GM21423 (cell line): ENCODE measurements at regions not wholly inside any gene's neighbourhood (a gene's known extent, or its start where the extent isn't known, plus 50 kb on each side); places are given as distances from the start of the nearest gene placed in this dataset.
"Not testable (repeated sequence)": the region's sequence is repeated elsewhere in the genome, so short reads cannot be mapped to it uniquely, and the experiment has no call there.

Experiments used
- ATAC-seq: cut with Tn5 transposase; IDR thresholded peaks from one replicate; pipeline ENCODE4 v1.9.1; 2021; ENCODE audit warnings: mild to moderate bottlenecking, moderate library complexity; ENCODE audit not compliant: unreplicated experiment

GRCh38 chr6:14765721-14766390 lies 480.0 kb upstream of the JARID2 start:
- no peak for ATAC-seq

- ATAC-seq: no peak
These were observed 479.4 kb upstream of the JARID2 start for GRCh38 chr6:14766391-14766994.

DNA sequence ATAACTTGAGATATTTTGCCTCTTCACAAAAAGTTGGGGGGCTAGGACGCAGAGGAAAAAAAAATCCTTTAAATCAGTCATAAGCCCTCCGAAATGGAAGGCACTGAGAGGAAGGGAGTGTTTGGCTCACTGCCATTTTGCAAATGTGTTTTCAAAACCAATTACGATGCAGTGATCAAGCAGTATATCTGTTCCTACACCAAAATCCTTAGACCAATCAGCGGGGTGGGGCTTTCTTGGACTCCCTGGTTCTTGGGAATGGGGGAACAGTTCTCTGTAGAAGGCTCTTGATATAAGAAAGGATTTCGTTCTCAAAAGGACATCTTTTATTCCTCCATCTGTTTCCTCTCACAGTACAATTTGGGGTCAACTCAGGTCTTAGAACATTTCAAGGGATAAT lies 478.6 kb upstream of the JARID2 start:
- ATAC-seq: no peak

GRCh38 chr6:14770040-14770439 lies 475.8 kb upstream of the JARID2 start:
- ATAC-seq: no peak

GRCh38 chr6:14770572-14770971 lies 475.3 kb upstream of the JARID2 start:
- ATAC-seq: no peak

- ATAC-seq: no peak
These were observed 474.9 kb upstream of the JARID2 start for GRCh38 chr6:14771016-14771415.

- ATAC-seq: no peak
These were observed 473.7 kb upstream of the JARID2 start for GRCh38 chr6:14772188-14772587.

DNA sequence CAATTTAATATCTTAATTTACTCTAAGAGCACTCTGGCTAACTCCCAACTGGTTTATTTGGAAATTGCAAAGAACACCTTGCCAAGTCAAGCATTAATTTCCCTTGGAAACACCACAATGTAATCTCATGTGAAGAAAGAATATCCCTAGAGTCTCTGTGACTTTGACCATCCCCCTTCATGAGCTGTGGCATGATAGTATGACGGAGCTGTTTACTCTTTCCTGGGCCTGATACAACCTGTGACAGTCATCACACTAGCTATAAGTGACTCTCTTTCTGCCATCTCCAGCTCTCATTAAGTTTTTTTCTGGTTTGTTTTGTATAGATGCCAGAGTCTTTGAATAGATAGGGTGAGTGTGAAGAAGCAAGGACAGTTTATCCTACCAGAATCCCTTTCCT lies 470.3 kb upstream of the JARID2 start:
- no peak for ATAC-seq

- no peak for ATAC-seq
These were observed 469.6 kb upstream of the JARID2 start for GRCh38 chr6:14776307-14776706.

GRCh38 chr6:14781772-14782525 lies 463.9 kb upstream of the JARID2 start:
- no peak for ATAC-seq

DNA sequence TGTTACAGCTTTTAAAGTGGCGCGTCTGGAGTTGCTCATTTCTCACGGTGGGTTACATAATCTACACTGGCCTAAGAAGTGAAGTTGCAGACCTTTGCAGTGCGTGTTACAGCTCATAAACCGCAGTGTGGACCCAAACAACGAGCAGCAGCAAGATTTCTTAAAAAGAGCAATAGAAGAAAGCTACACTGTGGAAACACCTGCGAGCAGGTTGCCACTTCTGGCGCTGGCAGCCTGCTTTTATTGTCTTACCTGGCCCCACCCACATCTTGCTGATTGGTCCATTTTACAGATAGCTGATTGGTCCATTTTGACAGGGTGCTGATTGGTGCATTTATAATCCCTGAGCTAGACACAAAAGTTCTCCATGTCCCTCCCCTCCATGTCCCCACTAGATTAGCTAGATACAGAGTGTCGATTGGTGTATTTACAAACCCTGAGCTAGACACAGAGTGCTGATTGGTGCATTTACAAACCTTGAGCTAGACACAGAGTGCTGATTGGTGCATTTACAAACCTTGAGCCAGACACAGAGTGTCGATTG lies 462.9 kb upstream of the JARID2 start:
- not testable (repeated sequence) for ATAC-seq

GRCh38 chr6:14783594-14783993 lies 462.3 kb upstream of the JARID2 start:
- no peak for ATAC-seq

DNA sequence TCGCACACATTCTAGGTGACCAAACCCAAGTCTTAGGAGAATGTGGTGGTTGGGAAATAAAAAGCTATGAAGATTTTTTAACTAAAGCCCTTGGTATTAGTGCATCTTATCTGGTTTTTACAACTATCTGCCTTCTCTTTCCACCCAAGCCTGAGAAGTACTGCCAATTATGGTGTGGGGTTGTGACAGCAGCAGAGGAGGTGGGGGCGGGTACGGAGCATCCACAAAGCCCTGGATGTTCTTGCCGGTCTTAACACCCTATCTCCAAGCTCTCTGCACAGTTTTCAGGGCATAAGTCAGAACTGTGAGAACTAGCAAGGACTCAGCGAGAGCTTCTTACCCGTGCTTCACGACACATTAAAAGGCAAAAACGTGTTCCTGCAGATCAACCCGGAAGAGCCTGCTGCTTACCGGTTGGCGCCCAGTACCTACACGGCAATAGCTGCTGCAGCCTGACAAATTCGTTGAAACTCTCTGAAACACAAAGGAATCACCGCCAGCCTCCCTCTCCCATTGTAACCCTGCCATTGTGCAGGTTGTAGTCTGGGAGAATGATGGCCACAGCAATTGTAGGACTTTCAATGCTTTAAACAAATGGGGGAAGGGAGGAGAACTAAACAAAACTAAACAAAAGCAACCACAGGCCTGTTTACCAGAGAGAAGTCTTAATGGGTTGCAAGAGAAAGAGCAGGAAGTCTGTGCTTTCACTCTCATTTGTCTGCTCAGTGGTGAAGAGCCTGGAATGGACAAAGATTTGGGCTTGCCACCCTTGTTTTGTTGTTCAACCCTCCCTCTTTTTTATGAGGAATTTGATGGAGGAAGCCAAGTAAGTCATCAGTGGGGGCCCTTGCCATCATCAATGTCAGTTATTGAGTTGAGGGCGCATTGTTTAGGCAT lies 461.0 kb upstream of the JARID2 start:
- ATAC-seq: no peak

DNA sequence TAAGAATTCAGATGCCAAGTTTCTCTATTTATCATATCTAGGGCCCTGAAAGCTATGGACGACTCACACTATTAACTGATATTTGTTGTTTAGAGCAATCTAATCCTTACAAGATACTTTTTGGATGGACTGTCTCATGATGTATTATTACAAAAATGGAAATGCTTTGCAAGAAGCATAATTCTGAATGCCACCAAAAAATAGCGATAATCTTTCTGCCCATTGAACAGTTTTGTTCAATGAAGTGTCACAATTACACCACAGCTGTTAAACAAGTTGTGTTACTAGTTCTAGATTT lies 460.4 kb upstream of the JARID2 start:
- no peak for ATAC-seq

- no peak for ATAC-seq
These were observed 459.9 kb upstream of the JARID2 start for GRCh38 chr6:14786008-14786407.

- ATAC-seq: no peak
These were observed 459.4 kb upstream of the JARID2 start for GRCh38 chr6:14786455-14786854.

DNA sequence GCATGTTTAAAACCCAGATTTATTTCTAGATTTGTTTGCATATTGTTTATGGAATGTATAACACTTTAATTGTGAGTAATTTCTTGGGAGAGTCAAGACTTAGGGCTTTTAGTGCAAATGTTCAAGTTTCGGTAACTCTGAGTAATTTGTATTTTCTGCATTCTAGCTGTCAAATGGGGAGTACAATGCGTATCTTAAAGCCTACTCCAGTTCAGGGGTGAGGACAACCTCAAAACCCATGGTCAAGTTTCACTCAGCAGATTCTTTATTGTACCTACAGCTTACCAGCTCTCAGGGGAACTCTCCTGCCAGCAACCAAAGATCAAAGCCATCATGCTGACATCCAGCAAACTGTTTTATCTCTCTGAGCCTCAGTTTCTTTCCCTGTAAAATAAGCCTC lies 458.6 kb upstream of the JARID2 start:
- ATAC-seq: no peak

DNA sequence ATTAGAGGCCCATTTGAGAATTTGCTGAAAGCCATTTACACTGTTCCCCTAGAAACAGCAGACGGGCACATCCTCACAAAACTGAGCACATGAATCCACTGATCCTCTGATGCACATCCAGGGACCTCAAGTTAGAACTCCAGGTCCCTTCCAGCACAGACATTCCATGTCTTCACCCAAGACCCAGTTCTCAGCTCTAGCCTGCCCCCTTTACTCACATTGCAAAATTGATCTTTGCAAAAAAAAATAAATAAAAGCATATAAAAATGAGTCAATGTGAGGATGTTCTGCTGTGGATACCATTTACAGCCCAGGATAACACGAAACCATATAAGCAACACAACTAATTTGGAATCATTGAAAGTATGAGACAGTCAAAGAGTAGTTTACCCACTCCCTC lies 458.2 kb upstream of the JARID2 start:
- no peak for ATAC-seq

DNA sequence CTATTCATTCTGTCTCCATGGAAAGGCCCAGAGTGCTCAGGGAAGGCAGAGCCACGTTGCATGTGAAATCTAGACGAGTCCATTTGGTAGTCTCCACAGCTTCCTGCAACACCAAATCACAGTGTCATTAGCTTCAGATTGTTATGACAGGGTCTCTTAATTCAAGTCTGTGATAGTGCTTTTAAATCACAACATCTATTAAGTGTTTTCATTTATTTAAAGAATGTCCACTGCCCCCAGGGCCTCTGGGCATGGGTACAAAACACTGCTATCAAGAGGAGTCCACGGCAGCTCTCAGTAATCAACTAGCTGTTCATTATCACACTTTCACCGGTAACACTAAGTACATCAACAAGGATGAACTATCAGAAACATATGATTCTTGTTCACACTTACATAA lies 455.9 kb upstream of the JARID2 start:
- ATAC-seq: no peak

GRCh38 chr6:14790976-14791375 lies 454.9 kb upstream of the JARID2 start:
- ATAC-seq: no peak

GRCh38 chr6:14791526-14791925 lies 454.3 kb upstream of the JARID2 start:
- ATAC-seq: no peak
